ENCODE measurements at regions not wholly inside any gene's neighbourhood (a gene's known extent, or its start where the extent isn't known, plus 50 kb on each side); places are given as distances from the start of the nearest gene placed in this dataset.
"Not testable (repeated sequence)": the region's sequence is repeated elsewhere in the genome, so short reads cannot be mapped to it uniquely, and the experiment has no call there.

DNA sequence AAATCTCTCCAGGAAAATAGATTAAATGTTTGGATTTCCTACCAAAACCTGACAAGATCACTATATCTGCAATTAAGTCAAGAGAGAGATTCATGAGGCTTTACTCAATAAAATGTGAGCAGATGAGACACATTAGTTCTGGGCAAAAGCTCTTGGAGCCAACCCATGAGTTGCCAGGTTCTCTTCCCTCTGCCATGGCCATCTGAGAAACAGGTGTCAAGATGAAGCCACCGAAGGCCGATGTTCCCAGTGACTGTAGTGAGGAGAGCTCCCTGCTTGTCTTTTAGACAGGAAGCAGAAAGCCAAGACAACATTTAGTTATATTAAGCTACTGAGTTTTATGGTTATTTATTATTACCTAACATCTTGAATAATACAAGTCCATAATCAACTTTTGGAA lies 1068.7 kb downstream of the STPG2 start:
- TF ChIP-seq, protein P1, sequence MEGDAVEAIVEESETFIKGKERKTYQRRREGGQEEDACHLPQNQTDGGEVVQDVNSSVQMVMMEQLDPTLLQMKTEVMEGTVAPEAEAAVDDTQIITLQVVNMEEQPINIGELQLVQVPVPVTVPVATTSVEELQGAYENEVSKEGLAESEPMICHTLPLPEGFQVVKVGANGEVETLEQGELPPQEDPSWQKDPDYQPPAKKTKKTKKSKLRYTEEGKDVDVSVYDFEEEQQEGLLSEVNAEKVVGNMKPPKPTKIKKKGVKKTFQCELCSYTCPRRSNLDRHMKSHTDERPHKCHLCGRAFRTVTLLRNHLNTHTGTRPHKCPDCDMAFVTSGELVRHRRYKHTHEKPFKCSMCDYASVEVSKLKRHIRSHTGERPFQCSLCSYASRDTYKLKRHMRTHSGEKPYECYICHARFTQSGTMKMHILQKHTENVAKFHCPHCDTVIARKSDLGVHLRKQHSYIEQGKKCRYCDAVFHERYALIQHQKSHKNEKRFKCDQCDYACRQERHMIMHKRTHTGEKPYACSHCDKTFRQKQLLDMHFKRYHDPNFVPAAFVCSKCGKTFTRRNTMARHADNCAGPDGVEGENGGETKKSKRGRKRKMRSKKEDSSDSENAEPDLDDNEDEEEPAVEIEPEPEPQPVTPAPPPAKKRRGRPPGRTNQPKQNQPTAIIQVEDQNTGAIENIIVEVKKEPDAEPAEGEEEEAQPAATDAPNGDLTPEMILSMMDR (conservative IDR thresholded peaks at IDR 0.05; ENCODE audit: low read length): no peak
- TF ChIP-seq EZH2phosphoT487 (IDR thresholded peaks at IDR 0.05; ENCODE audit: borderline replicate concordance, low read depth, low read length): no peak
- H3K27ac ChIP-seq (ENCODE audit: low read depth, low read length, poor library complexity, severe bottlenecking): no peak overlapping the region
- no peak overlapping the region for H3K4me3 ChIP-seq (ENCODE audit: low read depth, low read length, poor library complexity, severe bottlenecking)
- no peak overlapping the region for H2AFZ ChIP-seq (ENCODE audit: low read length)
- BruUV-seq (replicated peaks): no TSS peak
- POLR2A ChIA-PET: no interaction called here
- no peaks in the 10 kb centered on the region for H4K20me1 ChIP-seq (ENCODE audit: insufficient read depth, low read length)
- H3K4me2 ChIP-seq (ENCODE audit: low read length): no peak overlapping the region
- no peaks in the 10 kb centered on the region for H3K9me2 ChIP-seq (ENCODE audit: insufficient read depth, low read length)
- CTCF ChIA-PET (ENCODE audit: unreplicated experiment): no interaction called here
- H3K9me3 ChIP-seq (ENCODE audit: low read length): no peaks in the 10 kb centered on the region
- H3K36me3 ChIP-seq (ENCODE audit: insufficient read depth, low read length): no peaks in the 10 kb centered on the region
- H3K4me1 ChIP-seq (ENCODE audit: insufficient read depth, low read length, poor library complexity, severe bottlenecking): no peaks in the 10 kb centered on the region
- no peak for DNase-seq (ENCODE audit: low spot score)
- intact Hi-C loops (cut with micrococcal nuclease; ENCODE audit: unreplicated experiment): no loop called here
- no peaks in the 10 kb centered on the region for H3K79me2 ChIP-seq (ENCODE audit: insufficient read depth, low read depth, low read length)

DNA sequence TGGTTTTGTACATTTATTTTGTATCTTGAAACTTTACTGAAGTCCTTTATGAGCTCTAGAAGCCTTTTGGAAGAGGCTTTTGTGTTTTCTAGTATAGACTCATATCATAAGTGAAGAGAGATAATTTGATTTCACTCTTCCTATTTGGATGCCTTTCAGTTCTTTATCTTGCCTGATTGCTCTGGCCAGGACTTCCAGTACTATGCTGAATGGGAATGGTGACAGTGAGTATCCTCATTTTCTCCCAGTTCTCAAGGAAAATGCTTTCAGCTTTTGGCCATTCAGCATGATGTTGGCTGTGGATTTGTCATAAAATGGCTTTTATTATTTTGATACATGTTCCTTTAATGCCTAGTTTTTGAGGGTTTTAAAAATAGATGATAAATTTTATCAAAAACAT lies 1061.3 kb downstream of the STPG2 start:
- Histone ChIP-seq H3K9me2 (ENCODE audit: insufficient read depth, low read length) (no peaks in the 10 kb centered on the region), H3K4me3 (ENCODE audit: low read depth, low read length, poor library complexity, severe bottlenecking) (no peak overlapping the region), H3K36me3 (ENCODE audit: insufficient read depth, low read length) (no peaks in the 10 kb centered on the region), H3K27ac (ENCODE audit: low read depth, low read length, poor library complexity, severe bottlenecking) (no peak overlapping the region), H3K4me1 (ENCODE audit: insufficient read depth, low read length, poor library complexity, severe bottlenecking) (no peaks in the 10 kb centered on the region), H2AFZ (ENCODE audit: low read length) (no peak overlapping the region), H3K4me2 (ENCODE audit: low read length) (no peak overlapping the region), H4K20me1 (ENCODE audit: insufficient read depth, low read length) (no peaks in the 10 kb centered on the region), H3K79me2 (ENCODE audit: insufficient read depth, low read depth, low read length) (no peaks in the 10 kb centered on the region), H3K9me3 (ENCODE audit: low read length) (no peaks in the 10 kb centered on the region)
- no peak for TF ChIP-seq EZH2phosphoT487 (IDR thresholded peaks at IDR 0.05; ENCODE audit: borderline replicate concordance, low read depth, low read length)
- TF ChIP-seq, protein P1 (conservative IDR thresholded peaks at IDR 0.05; ENCODE audit: low read length): no peak
- no TSS peak for BruUV-seq (replicated peaks)
- ChIA-PET POLR2A (interaction anchor here (0.5 to 0.7 kb wide), 2 partner anchors 477 to 532 kb away, joined by 3 read pairs; no protein-coding TSS in a partner anchor), CTCF (ENCODE audit: unreplicated experiment) (no interaction called here)
- intact Hi-C loops (cut with micrococcal nuclease; ENCODE audit: unreplicated experiment): no loop called here
- DNase-seq (ENCODE audit: low spot score): no peak

DNA sequence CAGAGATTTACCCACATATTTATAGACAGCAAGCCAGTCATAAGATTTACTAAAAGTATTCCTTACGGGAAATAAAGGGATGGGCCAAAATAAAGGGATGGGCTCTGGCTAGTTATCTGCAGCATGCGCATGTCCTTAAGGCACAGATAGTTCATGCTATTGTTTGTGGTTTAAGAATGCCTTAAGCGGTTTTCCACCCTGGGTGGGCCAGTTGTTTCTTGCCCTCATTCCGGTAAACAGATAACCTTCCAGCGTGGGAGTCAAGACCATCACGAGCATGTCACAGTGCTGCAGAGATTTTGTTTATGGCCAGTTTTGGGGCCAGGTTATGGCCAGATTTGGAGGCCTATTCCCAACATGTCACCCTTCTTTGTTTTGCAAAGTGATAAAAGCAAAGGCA lies 1046.2 kb downstream of the STPG2 start:
- not testable (repeated sequence) for BruUV-seq (replicated peaks); H3K27ac ChIP-seq (ENCODE audit: low read depth, low read length, poor library complexity, severe bottlenecking); H3K4me1 ChIP-seq (ENCODE audit: insufficient read depth, low read length, poor library complexity, severe bottlenecking)

DNA sequence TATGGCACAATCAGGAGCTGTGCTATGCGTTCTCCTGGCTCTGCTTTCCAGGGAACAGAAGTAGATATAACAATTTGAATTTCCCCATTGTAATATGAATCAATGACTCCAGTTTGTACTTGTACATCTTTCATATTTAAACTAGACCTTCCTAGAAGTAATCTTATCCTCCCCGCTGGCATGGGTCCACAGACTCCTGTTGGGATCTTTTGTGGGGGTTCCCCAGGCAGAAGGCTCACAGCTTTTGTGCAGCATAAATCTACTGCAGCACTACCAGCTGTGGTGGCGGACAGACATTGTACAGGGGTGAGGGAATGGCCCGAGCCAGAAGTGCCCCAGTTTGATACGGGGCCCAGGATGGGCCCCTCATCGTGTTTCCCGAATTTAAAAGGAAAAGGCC lies 1042.1 kb downstream of the STPG2 start:
- POLR2A ChIA-PET; CTCF ChIA-PET (ENCODE audit: unreplicated experiment); BruUV-seq (replicated peaks); H3K9me3 ChIP-seq (ENCODE audit: low read length); H3K4me3 ChIP-seq (ENCODE audit: low read depth, low read length, poor library complexity, severe bottlenecking); intact Hi-C loops (cut with micrococcal nuclease; ENCODE audit: unreplicated experiment); H4K20me1 ChIP-seq (ENCODE audit: insufficient read depth, low read length); H3K4me1 ChIP-seq (ENCODE audit: insufficient read depth, low read length, poor library complexity, severe bottlenecking); H3K9me2 ChIP-seq (ENCODE audit: insufficient read depth, low read length); H3K36me3 ChIP-seq (ENCODE audit: insufficient read depth, low read length); H2AFZ ChIP-seq (ENCODE audit: low read length); H3K27ac ChIP-seq (ENCODE audit: low read depth, low read length, poor library complexity, severe bottlenecking); DNase-seq (ENCODE audit: low spot score); H3K79me2 ChIP-seq (ENCODE audit: insufficient read depth, low read depth, low read length); H3K4me2 ChIP-seq (ENCODE audit: low read length): not testable (repeated sequence)

More for the DNA sequence above, 1046.2 kb downstream of the STPG2 start:
- H3K36me3 ChIP-seq (ENCODE audit: insufficient read depth, low read length); H2AFZ ChIP-seq (ENCODE audit: low read length); H3K4me2 ChIP-seq (ENCODE audit: low read length); H3K4me3 ChIP-seq (ENCODE audit: low read depth, low read length, poor library complexity, severe bottlenecking); H4K20me1 ChIP-seq (ENCODE audit: insufficient read depth, low read length); H3K9me2 ChIP-seq (ENCODE audit: insufficient read depth, low read length); H3K9me3 ChIP-seq (ENCODE audit: low read length); POLR2A ChIA-PET; DNase-seq (ENCODE audit: low spot score); intact Hi-C loops (cut with micrococcal nuclease; ENCODE audit: unreplicated experiment); CTCF ChIA-PET (ENCODE audit: unreplicated experiment); H3K79me2 ChIP-seq (ENCODE audit: insufficient read depth, low read depth, low read length): not testable (repeated sequence)

Data from OCI-LY7 (cell line).